Gastrocnemius medialis (tissue), 4 donors: ENCODE measurements at regions not wholly inside any gene's neighbourhood (a gene's known extent, or its start where the extent isn't known, plus 50 kb on each side); places are given as distances from the start of the nearest gene placed in this dataset.

ENCODE experiments used
- ATAC-seq, 2 donors: fragments of 150-250 bp; one replicate each; pipeline ENCODE4 v1.9.1; 2016
- DNase-seq, 2 donors: peaks; one replicate each; pipeline ENCODE4 v3.0.0-alpha.2; 2019
- H3K27ac ChIP-seq, 4 donors: fragments of 200-600 bp; sonication (generic); 1 replicate in 1 of 4; 2 replicates in 3 of 4; pipeline ENCODE4 v1.5.1; 2016 to 2018; ENCODE audit warnings: mild to moderate bottlenecking in 2 of 4, moderate library complexity in 1 of 4
- H3K27me3 ChIP-seq, 3 donors: fragments of 200-600 bp; sonication (generic) in 2 of 3; 1 replicate in 1 of 3; 2 replicates in 2 of 3; pipeline versions ENCODE4 v1.5.1 to v1.6.0; 2016 to 2019; ENCODE audit warnings: mild to moderate bottlenecking in 1 of 3, moderate library complexity in 1 of 3
- H3K36me3 ChIP-seq, 2 donors: fragments of 200-600 bp; sonication (generic) in 1 of 2; one replicate each; pipeline ENCODE4 v1.5.1; 2017 to 2018
- H3K4me1 ChIP-seq, 2 donors: fragments of 200-600 bp; sonication (generic) in 1 of 2; one replicate each; pipeline ENCODE4 v1.5.1; 2016 to 2017; ENCODE audit warnings: mild to moderate bottlenecking in 2 of 2
- H3K4me3 ChIP-seq, 4 donors: fragments of 200-600 bp; sonication (generic) in 3 of 4; 1 replicate in 1 of 4; 2 replicates in 3 of 4; pipeline ENCODE4 v1.5.1; 2016 to 2019; ENCODE audit warnings: mild to moderate bottlenecking in 2 of 4
- H3K9me3 ChIP-seq, 3 donors: fragments of 200-600 bp; sonication (generic) in 2 of 3; 1 replicate in 1 of 3; 2 replicates in 2 of 3; pipeline ENCODE4 v1.5.1; 2016 to 2019
- POLR2A ChIP-seq, 2 donors: fragments of 450-650 bp; IDR thresholded peaks; one replicate each; pipeline ENCODE4 v1.6.1; 2017; ENCODE audit warnings: antibody characterized with exemption in 2 of 2, mild to moderate bottlenecking in 2 of 2, moderate library complexity in 2 of 2
- in situ Hi-C, 4 donors: fragments of 200-750 bp; cut with MboI; loops; one replicate each; pipeline versions ENCODE4 v1.15.0 to v1.8.0; 2017; ENCODE audit warnings: low sequenced_read_pairs in 4 of 4
- intact Hi-C: fragments of 100-400 bp; cut with DNase I; formaldehyde crosslinking; loops from one replicate; pipeline ENCODE4 v1.15.1; 2023; ENCODE audit warnings: low total_unique reads
- TF ChIP-seq, protein P1 (sequence below), 5 experiments: fragments of 450-650 bp in 3 of 5; fragments of 200-600 bp in 2 of 5; sonication (generic) in 2 of 5; IDR thresholded peaks in 4 of 5; conservative IDR thresholded peaks in 1 of 5; 1 replicate in 4 of 5; 2 replicates in 1 of 5; pipeline ENCODE4 v1.5.1; 2016 to 2019; ENCODE audit warnings: antibody characterized with exemption in 5 of 5, mild to moderate bottlenecking in 3 of 5, moderate library complexity in 3 of 5

DNA sequence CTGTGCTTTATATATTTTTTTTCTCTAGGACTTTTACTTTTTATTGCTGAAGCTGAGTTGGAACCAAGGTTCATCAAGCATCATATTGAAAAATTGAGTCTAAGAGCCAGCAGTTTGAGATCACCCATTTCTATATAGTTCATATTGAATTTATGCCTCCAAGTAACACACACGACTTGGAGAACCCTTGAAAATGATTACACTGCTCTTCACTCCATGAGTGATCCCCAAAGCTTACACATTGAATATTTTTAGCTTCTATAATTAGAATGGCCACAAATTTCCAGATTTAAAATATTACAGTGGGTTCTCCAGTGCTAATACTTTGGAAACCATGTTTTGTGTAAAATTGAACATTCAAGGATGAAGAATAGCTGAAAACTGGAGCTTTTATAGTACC, 144.4 kb upstream of the SLC4A4 start:
- TF ChIP-seq, protein P1, sequence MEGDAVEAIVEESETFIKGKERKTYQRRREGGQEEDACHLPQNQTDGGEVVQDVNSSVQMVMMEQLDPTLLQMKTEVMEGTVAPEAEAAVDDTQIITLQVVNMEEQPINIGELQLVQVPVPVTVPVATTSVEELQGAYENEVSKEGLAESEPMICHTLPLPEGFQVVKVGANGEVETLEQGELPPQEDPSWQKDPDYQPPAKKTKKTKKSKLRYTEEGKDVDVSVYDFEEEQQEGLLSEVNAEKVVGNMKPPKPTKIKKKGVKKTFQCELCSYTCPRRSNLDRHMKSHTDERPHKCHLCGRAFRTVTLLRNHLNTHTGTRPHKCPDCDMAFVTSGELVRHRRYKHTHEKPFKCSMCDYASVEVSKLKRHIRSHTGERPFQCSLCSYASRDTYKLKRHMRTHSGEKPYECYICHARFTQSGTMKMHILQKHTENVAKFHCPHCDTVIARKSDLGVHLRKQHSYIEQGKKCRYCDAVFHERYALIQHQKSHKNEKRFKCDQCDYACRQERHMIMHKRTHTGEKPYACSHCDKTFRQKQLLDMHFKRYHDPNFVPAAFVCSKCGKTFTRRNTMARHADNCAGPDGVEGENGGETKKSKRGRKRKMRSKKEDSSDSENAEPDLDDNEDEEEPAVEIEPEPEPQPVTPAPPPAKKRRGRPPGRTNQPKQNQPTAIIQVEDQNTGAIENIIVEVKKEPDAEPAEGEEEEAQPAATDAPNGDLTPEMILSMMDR (IDR thresholded peaks at IDR 0.05 in 4 of 5, conservative IDR thresholded peaks at IDR 0.05 in 1 of 5) = no peak
- TF ChIP-seq POLR2A (IDR thresholded peaks at IDR 0.05) = no peak
- Histone ChIP-seq H3K36me3 (no peaks in the 10 kb centered on the region), H3K27me3 (no peaks in the 10 kb centered on the region), H3K4me1 (no peaks in the 10 kb centered on the region), H3K4me3 (no peak overlapping the region), H3K9me3 (no peaks in the 10 kb centered on the region), H3K27ac (no peak overlapping the region)
- intact Hi-C loops (no loop called here), in situ Hi-C loops (no loop called here)
- ATAC-seq (no peak), DNase-seq (no peak)

DNA sequence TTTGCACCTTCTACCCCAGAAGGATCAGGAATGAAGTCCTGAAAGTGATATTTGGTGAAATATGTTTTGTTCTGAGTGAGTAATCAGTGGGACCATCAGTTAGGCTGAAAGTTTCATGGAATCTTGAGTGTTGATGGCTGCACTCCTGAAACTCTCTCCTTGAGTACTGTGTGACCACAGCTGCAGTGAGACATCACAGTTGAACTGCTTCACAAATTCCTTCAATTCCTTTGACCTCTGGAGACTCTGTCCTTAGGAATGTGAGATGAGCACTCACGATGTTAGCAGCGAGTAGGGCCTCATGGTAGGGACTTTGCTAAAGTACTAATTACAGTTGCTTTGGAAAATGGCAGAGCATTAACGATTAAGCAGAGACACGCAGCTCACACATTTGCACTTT, 142.9 kb upstream of the SLC4A4 start:
- no peaks in the 10 kb centered on the region for H3K36me3 ChIP-seq
- no peak for ATAC-seq
- TF ChIP-seq, protein P1 (IDR thresholded peaks at IDR 0.05 in 4 of 5, conservative IDR thresholded peaks at IDR 0.05 in 1 of 5) = no peak
- no peak for TF ChIP-seq POLR2A (IDR thresholded peaks at IDR 0.05)
- H3K4me3 ChIP-seq = no peak overlapping the region
- intact Hi-C loops (no loop called here), in situ Hi-C loops (no loop called here)
- H3K27me3 ChIP-seq = no peaks in the 10 kb centered on the region
- DNase-seq = no peak
- no peaks in the 10 kb centered on the region for H3K9me3 ChIP-seq
- no peaks in the 10 kb centered on the region for H3K4me1 ChIP-seq
- no peak overlapping the region for H3K27ac ChIP-seq

DNA sequence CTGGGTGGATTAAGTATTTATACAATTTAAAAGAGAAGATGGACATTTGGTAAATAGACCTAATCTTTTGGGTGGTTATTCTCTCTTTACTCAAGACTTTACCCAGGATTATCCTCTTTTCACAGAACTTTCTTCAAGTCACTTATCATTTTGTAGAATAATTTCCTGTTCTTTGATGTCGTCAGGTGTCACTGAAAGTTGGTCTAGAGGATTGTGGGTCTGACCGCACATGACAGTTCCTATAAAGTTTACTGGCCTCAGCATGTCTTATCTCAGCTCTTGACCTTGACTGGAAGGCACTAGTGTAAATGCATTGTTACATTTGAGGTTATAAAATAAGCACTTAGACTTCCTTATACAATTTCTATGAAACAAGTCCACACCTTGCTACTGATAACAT, 139.9 kb upstream of the SLC4A4 start:
- no peak overlapping the region for H3K4me3 ChIP-seq
- in situ Hi-C loops (no loop called here), intact Hi-C loops (no loop called here)
- no peak for TF ChIP-seq POLR2A (IDR thresholded peaks at IDR 0.05)
- TF ChIP-seq, protein P1 (IDR thresholded peaks at IDR 0.05 in 4 of 5, conservative IDR thresholded peaks at IDR 0.05 in 1 of 5) = no peak
- H3K27ac ChIP-seq = no peak overlapping the region
- ATAC-seq = no peak
- H3K36me3 ChIP-seq = no peaks in the 10 kb centered on the region
- no peaks in the 10 kb centered on the region for H3K27me3 ChIP-seq
- no peaks in the 10 kb centered on the region for H3K9me3 ChIP-seq
- no peaks in the 10 kb centered on the region for H3K4me1 ChIP-seq
- no peak for DNase-seq

DNA sequence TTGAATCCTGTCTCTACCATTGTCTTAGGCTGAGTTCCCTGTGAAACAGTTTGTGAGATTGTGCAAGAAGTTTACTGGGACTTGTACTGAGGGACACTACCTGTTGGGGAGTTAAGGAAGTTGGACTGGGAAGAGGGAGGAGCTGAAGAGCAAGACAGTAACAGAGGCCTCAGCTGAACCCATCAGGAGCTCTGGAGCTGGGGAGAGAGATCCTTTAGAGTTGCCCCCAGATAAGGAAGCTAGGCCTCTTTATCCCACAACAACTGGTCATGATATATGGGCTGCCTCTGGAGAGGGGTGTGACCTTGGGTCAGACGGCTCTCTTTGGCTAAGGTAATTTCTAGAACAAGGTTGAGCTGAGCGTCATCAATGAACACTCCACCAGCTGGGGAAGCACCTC, 137.8 kb upstream of the SLC4A4 start:
- no peak overlapping the region for H3K27ac ChIP-seq
- no peaks in the 10 kb centered on the region for H3K27me3 ChIP-seq
- H3K9me3 ChIP-seq = no peaks in the 10 kb centered on the region
- H3K4me1 ChIP-seq = no peaks in the 10 kb centered on the region
- ATAC-seq (no peak), DNase-seq (no peak)
- H3K36me3 ChIP-seq = no peaks in the 10 kb centered on the region
- no peak overlapping the region for H3K4me3 ChIP-seq
- intact Hi-C loops = no loop called here
- TF ChIP-seq, protein P1 (IDR thresholded peaks at IDR 0.05 in 4 of 5, conservative IDR thresholded peaks at IDR 0.05 in 1 of 5) = no peak
- no peak for TF ChIP-seq POLR2A (IDR thresholded peaks at IDR 0.05)
- in situ Hi-C loops = loop anchor here in 1 of 4 donors (25.0 kb wide), 1 partner anchor 361 kb away; no protein-coding TSS in a partner anchor
